ENCODE measurements at regions not wholly inside any gene's neighbourhood (a gene's known extent, or its start where the extent isn't known, plus 50 kb on each side); places are given as distances from the start of the nearest gene placed in this dataset.

DNA sequence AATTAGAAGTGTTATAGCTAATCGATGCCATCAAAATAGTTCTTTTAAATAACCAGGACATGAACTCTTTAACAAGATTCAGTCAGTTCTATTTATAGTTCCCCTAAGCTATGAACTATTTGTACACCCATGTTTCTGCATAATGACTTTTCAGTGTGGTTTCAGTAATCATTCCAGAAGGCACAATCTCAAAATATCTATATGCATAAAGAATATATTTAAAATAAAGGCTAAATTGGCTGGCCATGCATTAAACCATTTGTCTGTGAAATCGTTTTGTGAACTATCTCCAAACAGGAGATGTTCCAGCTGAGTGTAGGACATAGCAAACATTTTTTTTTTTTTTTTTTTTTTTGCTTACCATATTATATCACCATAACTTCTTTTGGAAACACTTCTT lies 719.3 kb downstream of the PLCL1 start:
- TF ChIP-seq CTCF (conservative IDR thresholded peaks at IDR 0.05; ENCODE audit: low read depth, low read length) (no peak), EZH2 (IDR thresholded peaks at IDR 0.05; ENCODE audit: low read length, unreplicated experiment) (no peak)

All from PC-3 (cell line).